ENCODE measurements at regions not wholly inside any gene's neighbourhood (a gene's known extent, or its start where the extent isn't known, plus 50 kb on each side); places are given as distances from the start of the nearest gene placed in this dataset.

DNA sequence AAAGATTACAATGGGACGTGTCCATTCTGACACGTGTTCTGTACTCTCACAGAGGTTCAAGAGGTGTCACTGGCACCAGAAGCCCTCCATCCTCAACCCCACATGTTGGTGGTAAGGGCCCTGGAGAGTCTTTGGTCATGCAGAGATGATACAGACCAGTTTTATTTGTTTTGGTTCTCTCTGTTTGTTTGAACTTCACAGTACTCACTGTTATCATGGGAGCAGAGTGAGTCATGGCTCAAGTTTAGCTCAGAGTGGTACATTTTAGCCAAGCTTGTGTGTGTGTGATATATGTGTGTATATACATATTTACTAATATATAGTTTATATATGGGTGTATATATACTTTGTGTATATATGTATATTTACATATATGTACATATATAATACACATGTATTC, 935.6 kb downstream of the GRID1 start:
- no peak for TF ChIP-seq POLR2A (IDR thresholded peaks at IDR 0.05)
- TF ChIP-seq, protein P1, sequence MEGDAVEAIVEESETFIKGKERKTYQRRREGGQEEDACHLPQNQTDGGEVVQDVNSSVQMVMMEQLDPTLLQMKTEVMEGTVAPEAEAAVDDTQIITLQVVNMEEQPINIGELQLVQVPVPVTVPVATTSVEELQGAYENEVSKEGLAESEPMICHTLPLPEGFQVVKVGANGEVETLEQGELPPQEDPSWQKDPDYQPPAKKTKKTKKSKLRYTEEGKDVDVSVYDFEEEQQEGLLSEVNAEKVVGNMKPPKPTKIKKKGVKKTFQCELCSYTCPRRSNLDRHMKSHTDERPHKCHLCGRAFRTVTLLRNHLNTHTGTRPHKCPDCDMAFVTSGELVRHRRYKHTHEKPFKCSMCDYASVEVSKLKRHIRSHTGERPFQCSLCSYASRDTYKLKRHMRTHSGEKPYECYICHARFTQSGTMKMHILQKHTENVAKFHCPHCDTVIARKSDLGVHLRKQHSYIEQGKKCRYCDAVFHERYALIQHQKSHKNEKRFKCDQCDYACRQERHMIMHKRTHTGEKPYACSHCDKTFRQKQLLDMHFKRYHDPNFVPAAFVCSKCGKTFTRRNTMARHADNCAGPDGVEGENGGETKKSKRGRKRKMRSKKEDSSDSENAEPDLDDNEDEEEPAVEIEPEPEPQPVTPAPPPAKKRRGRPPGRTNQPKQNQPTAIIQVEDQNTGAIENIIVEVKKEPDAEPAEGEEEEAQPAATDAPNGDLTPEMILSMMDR (IDR thresholded peaks at IDR 0.05), result no peak

All from lower leg skin (tissue), 3 donors.